Stimulated activated CD4-positive, alpha-beta T cell treated with anti-CD3 and anti-CD28 coated beads, Interleukin-4, amount 100 ng/mL, for 48 hours (primary cell): ENCODE measurements at regions not wholly inside any gene's neighbourhood (a gene's known extent, or its start where the extent isn't known, plus 50 kb on each side); places are given as distances from the start of the nearest gene placed in this dataset.
"Not testable (repeated sequence)": the region's sequence is repeated elsewhere in the genome, so short reads cannot be mapped to it uniquely, and the experiment has no call there.

Source experiments
- DNase-seq, 2 donors: peaks; one replicate each; pipeline ENCODE4 v3.0.0-alpha.2; 2020; ENCODE audit warnings: low read depth in 2 of 2

GRCh38 chr21:28590676-28591075, 402.0 kb downstream of the LTN1 start:
- no peak for DNase-seq

GRCh38 chr21:28590026-28590425, 402.7 kb downstream of the LTN1 start:
- no peak for DNase-seq

GRCh38 chr21:28588997-28589396, 403.7 kb downstream of the LTN1 start:
- no peak for DNase-seq

GRCh38 chr21:28587748-28588147, 404.9 kb downstream of the LTN1 start:
- DNase-seq, result no peak

GRCh38 chr21:28581976-28582375, 410.7 kb downstream of the LTN1 start:
- no peak for DNase-seq

GRCh38 chr21:28581311-28581731, 411.4 kb downstream of the LTN1 start:
- not testable (repeated sequence) for DNase-seq

- DNase-seq, result no peak
Measured at GRCh38 chr21:28580585-28580984, 412.1 kb downstream of the LTN1 start.

- no peak for DNase-seq
Measured at GRCh38 chr21:28579986-28580550, 412.6 kb downstream of the LTN1 start.

- DNase-seq, result no peak
Measured at GRCh38 chr21:28568692-28569091, 424.0 kb downstream of the LTN1 start.

- DNase-seq, result not testable (repeated sequence)
Measured at GRCh38 chr21:28563933-28564332, 428.7 kb downstream of the LTN1 start.

- no peak for DNase-seq
Measured at GRCh38 chr21:28561772-28562171, 430.9 kb downstream of the LTN1 start.

- no peak for DNase-seq
Measured at GRCh38 chr21:28554660-28555475, 437.8 kb downstream of the LTN1 start.

GRCh38 chr21:28550057-28550825, 442.4 kb downstream of the LTN1 start:
- no peak for DNase-seq

- no peak for DNase-seq
Measured at GRCh38 chr21:28548291-28548690, 444.4 kb downstream of the LTN1 start.

GRCh38 chr21:28547766-28548165, 444.9 kb downstream of the LTN1 start:
- DNase-seq, result no peak

- no peak for DNase-seq
Measured at GRCh38 chr21:28543975-28544374, 448.7 kb downstream of the LTN1 start.

GRCh38 chr21:28541371-28542112, 451.1 kb downstream of the LTN1 start:
- DNase-seq, result no peak

- DNase-seq, result no peak
Measured at GRCh38 chr21:28540514-28540913, 452.2 kb downstream of the LTN1 start.

GRCh38 chr21:28539623-28539988, 453.1 kb downstream of the LTN1 start:
- DNase-seq, result no peak

- no peak for DNase-seq
Measured at GRCh38 chr21:28538987-28539622, 453.6 kb downstream of the LTN1 start.

- DNase-seq, result no peak
Measured at GRCh38 chr21:28537371-28538079, 455.2 kb downstream of the LTN1 start.
